ENCODE measurements at regions not wholly inside any gene's neighbourhood (a gene's known extent, or its start where the extent isn't known, plus 50 kb on each side); places are given as distances from the start of the nearest gene placed in this dataset.
A peak's percentile ranks its signal among the peaks of the same experiment; 100 is the strongest.

DNA sequence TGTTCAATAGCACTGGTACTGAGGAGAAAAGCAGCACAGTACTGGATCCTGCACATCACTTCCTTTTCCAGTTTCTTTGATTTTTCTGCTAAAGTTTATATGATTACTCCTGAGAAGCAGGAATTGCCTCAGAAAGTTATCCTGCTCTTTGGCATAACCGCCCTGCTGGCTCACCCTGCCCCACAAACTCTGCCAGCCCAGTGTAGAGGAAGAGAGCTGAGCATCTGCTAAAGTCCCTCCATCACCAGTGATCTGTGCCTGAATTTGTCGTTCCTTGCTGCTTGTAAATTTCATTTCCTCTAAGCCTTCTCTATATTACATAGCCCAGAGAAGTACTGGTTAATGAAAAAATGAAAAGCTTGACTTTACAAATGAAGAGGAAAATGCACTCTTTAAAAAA is 87.0 kb upstream of the C1orf21 start:
- no peak for ATAC-seq
- Mint-ChIP-seq H3K4me1 (peaks cover 15% of the 10 kb centered on the region in 2 donors), H3K9me3 (peaks cover 0 to 3% of the 10 kb centered on the region in 2 donors), H3K36me3 (no peaks in the 10 kb centered on the region), H3K27ac (no peak overlapping the region), H3K27me3 (ENCODE audit: low read depth in 2 of 2) (no peaks in the 10 kb centered on the region), H3K4me3 (no peak overlapping the region)
- H3K4me3 ChIP-seq (ENCODE audit: low read length) = no peak overlapping the region
- intact Hi-C loops (cut with micrococcal nuclease) = no loop called here
- no peaks in the 10 kb centered on the region for H3K36me3 ChIP-seq (ENCODE audit: control insufficient read depth, insufficient read depth, low read length)
- TF ChIP-seq, protein P1, sequence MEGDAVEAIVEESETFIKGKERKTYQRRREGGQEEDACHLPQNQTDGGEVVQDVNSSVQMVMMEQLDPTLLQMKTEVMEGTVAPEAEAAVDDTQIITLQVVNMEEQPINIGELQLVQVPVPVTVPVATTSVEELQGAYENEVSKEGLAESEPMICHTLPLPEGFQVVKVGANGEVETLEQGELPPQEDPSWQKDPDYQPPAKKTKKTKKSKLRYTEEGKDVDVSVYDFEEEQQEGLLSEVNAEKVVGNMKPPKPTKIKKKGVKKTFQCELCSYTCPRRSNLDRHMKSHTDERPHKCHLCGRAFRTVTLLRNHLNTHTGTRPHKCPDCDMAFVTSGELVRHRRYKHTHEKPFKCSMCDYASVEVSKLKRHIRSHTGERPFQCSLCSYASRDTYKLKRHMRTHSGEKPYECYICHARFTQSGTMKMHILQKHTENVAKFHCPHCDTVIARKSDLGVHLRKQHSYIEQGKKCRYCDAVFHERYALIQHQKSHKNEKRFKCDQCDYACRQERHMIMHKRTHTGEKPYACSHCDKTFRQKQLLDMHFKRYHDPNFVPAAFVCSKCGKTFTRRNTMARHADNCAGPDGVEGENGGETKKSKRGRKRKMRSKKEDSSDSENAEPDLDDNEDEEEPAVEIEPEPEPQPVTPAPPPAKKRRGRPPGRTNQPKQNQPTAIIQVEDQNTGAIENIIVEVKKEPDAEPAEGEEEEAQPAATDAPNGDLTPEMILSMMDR (IDR thresholded peaks at IDR 0.05) = no peak
- no peaks in the 10 kb centered on the region for H3K27me3 ChIP-seq (ENCODE audit: control insufficient read depth, insufficient read depth, low read length)
- DNase-seq = no peak
- no peak overlapping the region for H3K27ac ChIP-seq (ENCODE audit: low read length)
- H3K4me1 ChIP-seq (ENCODE audit: control insufficient read depth, insufficient read depth, low read length) = no peaks in the 10 kb centered on the region
- 78% methylated on average over 1 of the region's 2 CpGs for WGBS (ENCODE audit: insufficient coverage)
- no peaks in the 10 kb centered on the region for H3K9me3 ChIP-seq (ENCODE audit: control insufficient read depth, insufficient read depth, low read length)

GRCh38 chr1:184300446-184300845 is 86.4 kb upstream of the C1orf21 start:
- H3K27me3 Mint-ChIP-seq (ENCODE audit: low read depth in 2 of 2) = peaks cover 0 to 3% of the 10 kb centered on the region in 2 donors
- H3K4me1 Mint-ChIP-seq = peaks cover 15% of the 10 kb centered on the region in 2 donors
- 62% methylated on average over 4 of the region's 4 CpGs for WGBS (ENCODE audit: insufficient coverage)
- TF ChIP-seq, protein P1 (IDR thresholded peaks at IDR 0.05) = no peak
- H3K4me3 ChIP-seq (ENCODE audit: low read length) = no peak overlapping the region
- H3K27me3 ChIP-seq (ENCODE audit: control insufficient read depth, insufficient read depth, low read length) = no peaks in the 10 kb centered on the region
- intact Hi-C loops (cut with micrococcal nuclease) = no loop called here
- H3K4me3 Mint-ChIP-seq = no peak overlapping the region
- no peak for ATAC-seq
- peaks cover 0 to 3% of the 10 kb centered on the region in 2 donors for H3K9me3 Mint-ChIP-seq
- no peaks in the 10 kb centered on the region for H3K4me1 ChIP-seq (ENCODE audit: control insufficient read depth, insufficient read depth, low read length)
- no peaks in the 10 kb centered on the region for H3K9me3 ChIP-seq (ENCODE audit: control insufficient read depth, insufficient read depth, low read length)
- no peaks in the 10 kb centered on the region for H3K36me3 ChIP-seq (ENCODE audit: control insufficient read depth, insufficient read depth, low read length)
- no peaks in the 10 kb centered on the region for H3K36me3 Mint-ChIP-seq
- H3K27ac ChIP-seq (ENCODE audit: low read length) = no peak overlapping the region
- DNase-seq = no peak
- no peak overlapping the region for H3K27ac Mint-ChIP-seq

- Mint-ChIP-seq H3K27me3 (ENCODE audit: low read depth in 2 of 2) (peaks cover 0 to 11% of the 10 kb centered on the region in 2 donors), H3K27ac (no peak overlapping the region), H3K9me3 (peaks cover 0 to 3% of the 10 kb centered on the region in 2 donors), H3K4me1 (peaks cover 14% of the 10 kb centered on the region in 2 donors), H3K4me3 (no peak overlapping the region), H3K36me3 (no peaks in the 10 kb centered on the region)
- no peak overlapping the region for H3K27ac ChIP-seq (ENCODE audit: low read length)
- ATAC-seq (no peak), DNase-seq (no peak)
- no peaks in the 10 kb centered on the region for H3K9me3 ChIP-seq (ENCODE audit: control insufficient read depth, insufficient read depth, low read length)
- H3K4me3 ChIP-seq (ENCODE audit: low read length) = no peak overlapping the region
- 88% methylated on average over 1 of the region's 1 CpG for WGBS (ENCODE audit: insufficient coverage)
- TF ChIP-seq, protein P1 (IDR thresholded peaks at IDR 0.05) = no peak
- intact Hi-C loops (cut with micrococcal nuclease) = no loop called here
- H3K36me3 ChIP-seq (ENCODE audit: control insufficient read depth, insufficient read depth, low read length) = no peaks in the 10 kb centered on the region
- H3K4me1 ChIP-seq (ENCODE audit: control insufficient read depth, insufficient read depth, low read length) = no peaks in the 10 kb centered on the region
- no peaks in the 10 kb centered on the region for H3K27me3 ChIP-seq (ENCODE audit: control insufficient read depth, insufficient read depth, low read length)
These were observed 85.6 kb upstream of the C1orf21 start for GRCh38 chr1:184301227-184301626.

GRCh38 chr1:184302346-184302745 is 84.5 kb upstream of the C1orf21 start:
- H3K4me1 ChIP-seq (ENCODE audit: control insufficient read depth, insufficient read depth, low read length) = no peaks in the 10 kb centered on the region
- no peaks in the 10 kb centered on the region for H3K9me3 ChIP-seq (ENCODE audit: control insufficient read depth, insufficient read depth, low read length)
- peaks cover 0 to 3% of the 10 kb centered on the region in 2 donors for H3K9me3 Mint-ChIP-seq
- DNase-seq (no peak), ATAC-seq (no peak)
- H3K4me3 Mint-ChIP-seq = peak overlapping the region; percentile 7
- 80% methylated on average over 3 of the region's 3 CpGs for WGBS (ENCODE audit: insufficient coverage)
- no peaks in the 10 kb centered on the region for H3K27me3 ChIP-seq (ENCODE audit: control insufficient read depth, insufficient read depth, low read length)
- no peak overlapping the region for H3K4me3 ChIP-seq (ENCODE audit: low read length)
- H3K36me3 Mint-ChIP-seq = no peaks in the 10 kb centered on the region
- peaks cover 7% of the 10 kb centered on the region in 2 donors for H3K4me1 Mint-ChIP-seq
- H3K27ac Mint-ChIP-seq = peak overlapping the region in 1 of 2 donors; percentile 41
- H3K36me3 ChIP-seq (ENCODE audit: control insufficient read depth, insufficient read depth, low read length) = no peaks in the 10 kb centered on the region
- TF ChIP-seq, protein P1 (IDR thresholded peaks at IDR 0.05) = no peak
- H3K27ac ChIP-seq (ENCODE audit: low read length) = no peak overlapping the region
- intact Hi-C loops (cut with micrococcal nuclease) = no loop called here
- peaks cover under 1 to 21% of the 10 kb centered on the region in 2 donors for H3K27me3 Mint-ChIP-seq (ENCODE audit: low read depth in 2 of 2)

Data from natural killer cell (primary cell).